ENCODE measurements at regions not wholly inside any gene's neighbourhood (a gene's known extent, or its start where the extent isn't known, plus 50 kb on each side); places are given as distances from the start of the nearest gene placed in this dataset.
A peak's percentile ranks its signal among the peaks of the same experiment; 100 is the strongest.

DNA sequence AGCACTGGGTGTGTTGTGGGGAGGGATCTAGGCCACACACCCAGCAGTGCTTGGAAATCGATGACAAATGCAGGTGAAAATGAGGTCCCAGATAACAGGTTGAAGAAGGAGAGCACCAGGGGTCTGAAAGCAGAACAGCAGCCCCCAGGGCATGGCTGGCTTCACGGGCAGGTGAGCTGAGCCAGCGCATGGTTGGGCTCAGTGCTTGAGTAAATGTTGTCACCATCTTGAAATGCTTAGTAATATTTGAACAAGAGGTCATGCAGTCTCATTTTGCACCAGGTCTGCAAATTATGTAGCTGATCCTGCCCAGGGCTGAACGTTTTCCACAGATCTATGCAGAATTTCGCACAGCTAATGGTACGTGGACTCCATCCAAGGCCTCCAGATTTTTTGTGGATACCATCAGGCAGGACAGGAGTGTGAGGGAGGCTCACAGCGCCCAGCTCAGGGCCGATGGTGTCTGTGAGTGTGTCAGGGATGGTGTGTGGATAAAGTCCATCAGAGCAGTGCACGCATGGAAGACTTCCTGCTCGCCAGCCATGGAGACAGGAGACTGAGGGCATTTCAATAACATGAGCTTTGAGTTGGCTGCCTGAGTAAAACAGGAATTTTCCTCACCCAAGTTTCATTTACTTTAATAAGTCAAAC, 53.1 kb upstream of the SNX9 start:
- Histone ChIP-seq H3K79me2 (ENCODE audit: insufficient read depth, low read length) (no peaks in the 10 kb centered on the region), H3K56ac (ENCODE audit: insufficient read length, low read depth, low read length) (no peak overlapping the region), H4K8ac (replicated peaks; ENCODE audit: insufficient read length, low read depth, low read length) (no peak overlapping the region), H3K79me1 (ENCODE audit: insufficient read depth, low read depth, low read length, poor library complexity, severe bottlenecking) (no peaks in the 10 kb centered on the region), H2BK120ac (ENCODE audit: low read depth, low read length, poor library complexity, severe bottlenecking) (no peak overlapping the region), H2BK20ac (ENCODE audit: low read depth, low read length, poor library complexity, severe bottlenecking) (no peak overlapping the region), H2AK5ac (ENCODE audit: insufficient read length, low read length) (no peak overlapping the region), H3K9me3 (ENCODE audit: control insufficient read depth, low read depth, low read length) (no peaks in the 10 kb centered on the region), H3K4me2 (ENCODE audit: insufficient read depth, insufficient read length, low read length) (no peak overlapping the region), H3K18ac (ENCODE audit: insufficient read length, low read depth, low read length) (no peak overlapping the region), H2BK15ac (ENCODE audit: low read depth, low read length) (no peak overlapping the region), H2BK5ac (ENCODE audit: insufficient read length, low read length) (no peak overlapping the region), H3K27me3 (ENCODE audit: insufficient read depth, low read length) (no peaks in the 10 kb centered on the region), H3K9ac (ENCODE audit: extremely low read depth, insufficient read length, low read length) (no peak overlapping the region), H4K20me1 (ENCODE audit: control insufficient read depth, insufficient read depth, insufficient read length) (no peaks in the 10 kb centered on the region), H3K23ac (ENCODE audit: insufficient read length, low read depth, low read length) (no peak overlapping the region), H3T11ph (ENCODE audit: low read length) (no peak overlapping the region), H4K91ac (ENCODE audit: insufficient read length, low read depth, low read length) (no peak overlapping the region), H2AFZ (ENCODE audit: low read length) (no peak overlapping the region), H3K27ac (ENCODE audit: insufficient read length, low read depth, low read length) (no peak overlapping the region), H3K4me1 (ENCODE audit: insufficient read depth, low read length) (peaks cover 6% of the 10 kb centered on the region; the same call in 1 of the 2 replicates), H4K5ac (ENCODE audit: insufficient read length, low read depth, low read length) (no peak overlapping the region), H3K23me2 (ENCODE audit: insufficient read length, low read depth, low read length, poor library complexity, severe bottlenecking) (no peaks in the 10 kb centered on the region), H3K14ac (ENCODE audit: insufficient read depth, low read length) (no peak overlapping the region), H2BK12ac (ENCODE audit: insufficient read length, low read depth, low read length) (no peak overlapping the region), H3K4ac (ENCODE audit: low read depth, low read length) (no peak overlapping the region)
- H3K27me3 Mint-ChIP-seq (ENCODE audit: low read depth) = peaks cover 14% of the 10 kb centered on the region
- peak overlapping the region in 1 of 3 experiments; percentile 90; a peak in 2 of 7 replicates for H3K27ac Mint-ChIP-seq
- no peak for DNase-seq
- H3K36me3 Mint-ChIP-seq (ENCODE audit: insufficient read depth in 1 of 3, low read depth in 3 of 3) = peaks cover 6 to 8% (median 7%) of the 10 kb centered on the region in 3 experiments; a peak in 5 of 7 replicates
- H3K4me1 Mint-ChIP-seq = peaks cover 29 to 42% of the 10 kb centered on the region in 2 experiments
- WGBS (ENCODE audit: extremely low coverage, insufficient read length, low lambda C conversion rate) = no CpG with 5 or more reads among the region's 10 CpGs
- H3K9me3 Mint-ChIP-seq = peaks cover 10 to 13% of the 10 kb centered on the region in 2 experiments
- no peak overlapping the region for H3K4me3 Mint-ChIP-seq
- TF ChIP-seq, protein P1, sequence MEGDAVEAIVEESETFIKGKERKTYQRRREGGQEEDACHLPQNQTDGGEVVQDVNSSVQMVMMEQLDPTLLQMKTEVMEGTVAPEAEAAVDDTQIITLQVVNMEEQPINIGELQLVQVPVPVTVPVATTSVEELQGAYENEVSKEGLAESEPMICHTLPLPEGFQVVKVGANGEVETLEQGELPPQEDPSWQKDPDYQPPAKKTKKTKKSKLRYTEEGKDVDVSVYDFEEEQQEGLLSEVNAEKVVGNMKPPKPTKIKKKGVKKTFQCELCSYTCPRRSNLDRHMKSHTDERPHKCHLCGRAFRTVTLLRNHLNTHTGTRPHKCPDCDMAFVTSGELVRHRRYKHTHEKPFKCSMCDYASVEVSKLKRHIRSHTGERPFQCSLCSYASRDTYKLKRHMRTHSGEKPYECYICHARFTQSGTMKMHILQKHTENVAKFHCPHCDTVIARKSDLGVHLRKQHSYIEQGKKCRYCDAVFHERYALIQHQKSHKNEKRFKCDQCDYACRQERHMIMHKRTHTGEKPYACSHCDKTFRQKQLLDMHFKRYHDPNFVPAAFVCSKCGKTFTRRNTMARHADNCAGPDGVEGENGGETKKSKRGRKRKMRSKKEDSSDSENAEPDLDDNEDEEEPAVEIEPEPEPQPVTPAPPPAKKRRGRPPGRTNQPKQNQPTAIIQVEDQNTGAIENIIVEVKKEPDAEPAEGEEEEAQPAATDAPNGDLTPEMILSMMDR (conservative IDR thresholded peaks at IDR 0.05) = no peak
